ENCODE measurements at regions not wholly inside any gene's neighbourhood (a gene's known extent, or its start where the extent isn't known, plus 50 kb on each side); places are given as distances from the start of the nearest gene placed in this dataset.

- Histone ChIP-seq H4K8ac (ENCODE audit: extremely low read depth, insufficient read depth, low read length) (no peak overlapping the region), H3K36me3 (ENCODE audit: control insufficient read depth in 2 of 4, insufficient read depth in 4 of 4, low read length in 3 of 4) (no peaks in the 10 kb centered on the region), H3K18ac (ENCODE audit: extremely low read depth, low read length) (no peak overlapping the region), H2BK20ac (ENCODE audit: low read length) (no peak overlapping the region), H3K79me2 (ENCODE audit: control insufficient read depth in 1 of 2, insufficient read depth in 2 of 2, low read length in 2 of 2) (no peaks in the 10 kb centered on the region), H2BK12ac (ENCODE audit: low read depth, low read length) (no peak overlapping the region), H3K27ac (ENCODE audit: low read depth, low read length) (no peak overlapping the region), H4K20me1 (replicated peaks in 1 of 2; ENCODE audit: control insufficient read depth in 1 of 2, insufficient read depth in 2 of 2, low read length in 2 of 2) (no peaks in the 10 kb centered on the region), H3K4me1 (replicated peaks in 1 of 4; ENCODE audit: control insufficient read depth in 3 of 4, insufficient read depth in 4 of 4, low read length in 3 of 4) (no peaks in the 10 kb centered on the region), H3K23ac (ENCODE audit: insufficient read length) (no peak overlapping the region), H3K9me3 (ENCODE audit: insufficient read depth in 2 of 2, low read depth in 1 of 2, low read length in 1 of 2) (no peaks in the 10 kb centered on the region), H3K4me2 (ENCODE audit: insufficient read depth in 1 of 2, low read depth in 2 of 2, low read length in 2 of 2) (no peak overlapping the region), H2AK5ac (ENCODE audit: low read depth, low read length) (no peak overlapping the region), H3K4me3 (ENCODE audit: extremely low read depth in 1 of 4, insufficient read depth in 2 of 4, low read depth in 3 of 4, low read length in 4 of 4) (no peak overlapping the region), H3K79me1 (ENCODE audit: low read depth, low read length) (no peaks in the 10 kb centered on the region), H2AFZ (ENCODE audit: low read length) (no peak overlapping the region), H3K27me3 (replicated peaks in 1 of 4; ENCODE audit: control insufficient read depth in 3 of 4, extremely low read depth in 1 of 4, insufficient read depth in 3 of 4, low read length in 3 of 4) (no peaks in the 10 kb centered on the region), H3K9ac (replicated peaks in 1 of 4; ENCODE audit: extremely low read depth in 1 of 4, low read depth in 3 of 4, low read length in 3 of 4) (no peak overlapping the region), H2BK120ac (replicated peaks; ENCODE audit: low read depth, low read length) (no peak overlapping the region), H3K14ac (ENCODE audit: insufficient read length) (no peak overlapping the region), H3K23me2 (ENCODE audit: low read depth, low read length) (no peaks in the 10 kb centered on the region), H4K91ac (replicated peaks; ENCODE audit: insufficient read length, low read length) (no peak overlapping the region), H4K5ac (ENCODE audit: insufficient read length, low read depth, low read length) (no peak overlapping the region), H2BK15ac (ENCODE audit: low read length) (no peak overlapping the region), H2BK5ac (ENCODE audit: low read depth, low read length) (no peak overlapping the region), H3K4ac (replicated peaks; ENCODE audit: insufficient read length, low read depth, low read length) (no peak overlapping the region), H3K56ac (replicated peaks; ENCODE audit: insufficient read length, low read depth, low read length) (no peak overlapping the region)
- POLR2A ChIA-PET (ENCODE audit: partially characterized antibody): no interaction called here
- 93% methylated on average over 2 of the region's 2 CpGs; no CpG with 5 or more reads in 1 of the 2 experiments for WGBS, 2 experiments (ENCODE audit: extremely low coverage in 1 of 2, insufficient coverage in 1 of 2, insufficient read length in 1 of 2, insufficient replicate concordance in 2 of 2, low coverage in 1 of 2, low lambda C conversion rate in 2 of 2, missing lambda C conversion rate in 1 of 2)
- DNase-seq (ENCODE audit: low read depth in 1 of 2, low spot score in 2 of 2) (no peak), FAIRE-seq (no peak)
- CTCF ChIA-PET (ENCODE audit: partially characterized antibody): no interaction called here
- TF ChIP-seq YY1 (IDR thresholded peaks at IDR 0.05; ENCODE audit: low read depth, low read length): no peak
- no peak for TF ChIP-seq RBBP5 (IDR thresholded peaks at IDR 0.05; ENCODE audit: borderline replicate concordance, low read depth, low read length)
- TF ChIP-seq POLR2A (IDR thresholded peaks at IDR 0.05; ENCODE audit: control extremely low read depth in 1 of 2, low read depth in 2 of 2, low read length in 2 of 2): no peak
- TF ChIP-seq SAP30 (IDR thresholded peaks at IDR 0.05; ENCODE audit: insufficient read depth, insufficient replicate concordance, low read length): no peak
- TF ChIP-seq CTBP2 (IDR thresholded peaks at IDR 0.05; ENCODE audit: borderline replicate concordance, insufficient read depth, insufficient read length, low read length): no peak
- TF ChIP-seq NANOG (IDR thresholded peaks at IDR 0.05; ENCODE audit: insufficient read depth, low read depth, low read length, poor library complexity, severe bottlenecking): no peak
- no peak for TF ChIP-seq ZNF274 (IDR thresholded peaks at IDR 0.05; ENCODE audit: borderline replicate concordance, extremely low read depth, low read length)
Measured at GRCh38 chr6:149142924-149143429, 174.5 kb upstream of the TAB2 start.

All from H1 (cell line).